GM18526 (cell line): ENCODE measurements at regions not wholly inside any gene's neighbourhood (a gene's known extent, or its start where the extent isn't known, plus 50 kb on each side); places are given as distances from the start of the nearest gene placed in this dataset.

Source experiments
- POLR2A ChIP-seq: IDR thresholded peaks from 3 replicates; pipeline ENCODE4 v1.6.1; 2011; ENCODE audit not compliant: insufficient read length; ENCODE audit errors: extremely low read depth

DNA sequence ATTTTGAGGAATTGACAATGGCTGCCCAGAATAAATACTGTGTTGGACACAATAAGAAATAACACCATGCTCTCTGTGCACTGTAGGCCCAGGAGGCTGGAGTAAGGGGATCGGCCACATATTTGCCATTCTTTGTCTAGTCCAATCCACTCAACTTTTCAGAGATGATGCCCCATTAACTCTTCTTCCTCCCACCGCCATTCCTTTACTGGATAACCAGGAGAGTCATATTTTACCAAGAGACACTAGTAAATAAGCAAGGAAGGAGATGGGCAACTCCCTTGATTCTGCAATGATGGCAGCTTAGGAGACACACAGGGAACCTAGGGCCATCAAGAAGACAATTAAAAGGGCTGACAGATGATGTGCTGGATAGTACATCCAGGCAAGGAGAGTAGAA lies 87.9 kb upstream of the GPC3 start:
- no peak for TF ChIP-seq POLR2A

- no peak for TF ChIP-seq POLR2A
Observed at GRCh38 chrX:134074151-134074550, 88.8 kb upstream of the GPC3 start.

DNA sequence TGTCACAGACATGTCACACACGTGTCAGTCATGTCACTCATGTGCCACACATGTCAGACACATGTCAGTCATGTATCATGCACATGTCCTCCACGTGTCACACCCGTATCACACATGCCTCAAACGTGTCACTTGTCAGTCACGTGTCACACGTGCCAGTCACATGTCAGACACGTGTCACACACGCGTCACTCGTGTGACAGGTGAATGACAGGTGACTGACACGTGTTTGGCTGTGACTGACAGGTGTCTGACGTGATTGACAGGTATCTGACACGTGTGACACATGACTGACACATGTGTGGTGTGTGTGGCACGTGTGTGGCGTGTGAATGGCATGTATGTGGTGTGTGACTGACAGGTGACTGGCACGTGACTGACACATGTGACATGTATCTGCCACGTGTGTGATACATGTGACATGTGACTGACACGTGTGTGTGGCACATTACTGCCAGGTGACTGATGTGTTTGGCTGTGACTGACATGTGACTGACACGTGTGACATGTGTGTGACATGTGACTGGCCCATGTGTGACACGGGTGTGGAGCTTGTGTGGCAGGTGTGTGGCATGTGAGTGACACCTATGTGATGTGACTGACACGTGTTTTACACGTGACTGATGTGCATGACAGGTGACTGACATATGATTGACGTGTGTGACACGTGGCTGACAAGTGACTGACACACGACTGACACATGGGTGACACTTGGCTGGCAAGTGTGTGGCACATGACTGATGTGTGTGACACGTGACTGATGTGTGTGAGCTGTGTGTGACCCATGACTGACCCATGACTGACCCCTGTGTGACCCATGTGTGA lies 90.7 kb upstream of the GPC3 start:
- TF ChIP-seq POLR2A = no peak

DNA sequence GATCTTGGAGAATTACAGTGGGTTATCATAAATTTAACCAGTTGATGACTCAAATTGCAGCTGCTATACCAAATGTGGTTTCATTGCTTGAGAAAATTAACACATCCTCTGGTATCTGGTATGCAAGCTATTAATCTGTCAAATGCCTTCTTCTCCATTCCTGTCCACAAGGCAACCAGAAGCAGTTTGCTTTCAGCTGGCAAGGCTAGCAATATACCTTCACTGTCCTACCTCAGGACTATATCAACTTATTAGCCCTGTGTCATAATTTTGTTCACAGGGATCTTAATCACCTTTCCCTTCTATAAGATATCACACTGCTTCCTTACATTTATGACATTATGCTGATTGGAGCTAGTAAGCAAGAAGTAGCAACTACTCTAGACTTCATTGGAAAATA lies 110.0 kb upstream of the GPC3 start:
- no peak for TF ChIP-seq POLR2A

GRCh38 chrX:134101636-134102035 lies 116.2 kb upstream of the GPC3 start:
- no peak for TF ChIP-seq POLR2A

DNA sequence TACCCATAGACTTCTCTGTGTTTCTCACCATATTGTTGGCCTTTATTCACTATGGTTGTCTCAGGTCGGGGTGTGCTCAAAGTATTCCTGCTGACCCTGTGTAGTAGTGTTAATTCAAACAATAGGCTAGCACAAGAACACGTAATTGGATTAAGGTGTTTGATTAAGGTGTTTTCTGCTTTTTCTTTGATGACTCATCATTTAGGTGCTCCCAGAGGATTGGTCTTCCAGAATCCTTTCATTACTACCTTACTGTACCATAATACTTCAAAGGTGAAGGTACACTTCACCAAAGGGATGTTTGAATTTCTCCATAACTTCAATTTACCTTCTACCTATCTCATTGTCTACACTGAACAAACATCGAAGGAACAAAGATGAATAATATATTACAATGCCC lies 121.7 kb upstream of the CCDC160 start:
- no peak for TF ChIP-seq POLR2A

DNA sequence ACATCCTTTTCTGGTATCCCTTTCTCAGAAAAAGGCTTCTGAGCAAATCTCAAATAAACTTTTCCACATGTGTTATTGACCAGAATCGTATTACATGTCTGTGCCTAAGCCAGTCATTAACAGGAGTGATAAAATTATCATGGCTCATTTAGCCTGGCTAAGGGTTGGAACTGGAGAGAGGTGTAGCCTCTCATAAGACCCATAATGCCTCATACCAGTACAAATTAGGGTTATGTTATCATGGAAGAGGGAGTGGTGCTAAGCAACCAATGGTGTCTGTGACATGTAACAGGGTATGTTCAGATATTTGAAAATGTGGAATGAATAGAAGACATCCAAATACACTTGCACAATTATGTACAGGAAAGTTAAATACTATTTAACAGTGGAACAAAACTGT lies 99.6 kb upstream of the CCDC160 start:
- no peak for TF ChIP-seq POLR2A

- TF ChIP-seq POLR2A = no peak
Observed at GRCh38 chrX:134139090-134139489, 97.9 kb upstream of the CCDC160 start.

GRCh38 chrX:134144231-134144630 lies 92.8 kb upstream of the CCDC160 start:
- TF ChIP-seq POLR2A = no peak

GRCh38 chrX:134146493-134146892 lies 90.5 kb upstream of the CCDC160 start:
- TF ChIP-seq POLR2A = no peak

DNA sequence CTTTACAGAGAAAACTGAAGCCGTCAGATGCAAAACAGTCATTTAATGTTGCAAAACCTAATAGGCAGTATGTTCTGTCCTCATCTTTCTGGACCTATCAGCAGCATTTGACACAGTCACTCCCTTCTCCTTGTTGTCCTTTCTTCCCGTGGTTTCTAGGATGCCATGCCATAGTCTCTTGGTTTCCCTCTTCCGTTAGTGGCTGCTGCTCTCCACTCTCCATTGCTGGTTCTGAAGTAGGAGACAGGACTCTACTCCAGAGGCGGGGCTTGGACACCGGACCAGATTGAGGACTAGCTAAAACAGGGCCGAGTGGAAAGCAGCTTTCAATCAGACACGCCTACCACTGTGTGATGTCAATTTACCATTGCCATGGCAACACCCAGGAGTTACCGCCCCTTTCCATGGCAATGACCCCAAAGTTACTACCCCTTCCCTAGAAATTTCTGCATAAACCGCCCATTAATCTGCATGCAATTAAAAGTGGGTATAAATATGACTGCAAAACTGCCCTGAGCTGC lies 88.8 kb upstream of the CCDC160 start:
- TF ChIP-seq POLR2A = no peak

DNA sequence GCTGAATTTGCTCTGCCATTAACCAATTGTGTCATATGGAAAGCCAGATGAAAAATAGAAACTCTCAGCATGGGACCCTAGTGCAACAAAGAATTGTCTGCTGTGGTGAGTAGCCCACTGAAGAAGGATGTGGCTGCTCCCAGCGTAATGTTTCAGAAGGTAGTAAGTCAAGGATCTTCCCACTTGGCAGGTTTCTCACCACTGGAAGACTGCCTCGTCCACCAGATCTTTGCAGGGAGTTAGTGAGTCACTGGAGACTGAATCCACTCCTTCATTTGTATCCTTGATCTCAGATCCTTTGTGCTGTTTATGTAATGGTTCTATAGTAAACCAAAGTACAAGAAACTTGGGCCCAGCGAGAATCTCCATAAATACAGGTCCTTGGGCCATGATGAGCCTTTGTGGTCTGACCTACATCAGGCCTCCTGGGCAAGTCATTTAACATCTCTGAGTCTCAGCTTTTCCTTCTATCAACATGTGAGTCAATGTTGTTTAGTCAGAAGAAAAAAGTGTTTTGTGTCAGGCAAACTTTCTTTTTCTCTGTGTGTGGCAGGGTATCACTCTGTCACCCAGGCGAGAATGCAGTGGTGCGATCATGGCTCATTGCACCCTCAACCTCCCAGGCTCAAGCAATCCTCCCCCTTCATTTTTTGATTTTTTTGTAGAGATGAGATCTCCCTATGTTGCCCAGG lies 78.0 kb upstream of the CCDC160 start:
- no peak for TF ChIP-seq POLR2A

GRCh38 chrX:134161162-134161561 lies 75.8 kb upstream of the CCDC160 start:
- TF ChIP-seq POLR2A = no peak

DNA sequence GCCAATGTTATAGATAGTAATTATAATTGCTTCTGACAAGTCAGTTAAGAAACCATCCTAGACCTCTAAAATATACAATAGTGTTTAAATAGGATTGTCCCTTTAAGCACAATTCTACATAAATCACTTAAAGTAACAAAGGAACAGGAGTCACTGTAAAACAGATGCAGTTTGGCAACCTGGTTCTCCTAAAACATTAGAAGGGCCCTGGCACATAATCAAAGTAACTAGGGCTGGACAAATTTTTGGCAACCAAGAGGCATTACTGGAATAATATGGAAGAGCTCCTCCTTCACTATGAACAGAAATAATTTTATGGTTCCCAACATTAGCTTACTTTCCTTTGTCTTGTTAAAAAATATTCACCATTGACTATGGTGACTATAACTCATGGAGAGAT lies 75.0 kb upstream of the CCDC160 start:
- TF ChIP-seq POLR2A = no peak

- no peak for TF ChIP-seq POLR2A
Observed at GRCh38 chrX:134163836-134164235, 73.1 kb upstream of the CCDC160 start.

- no peak for TF ChIP-seq POLR2A
Observed at GRCh38 chrX:134167591-134168203, 69.3 kb upstream of the CCDC160 start.
